Activated B cell treated with CpG ODN at 0.5 μM for 24 hours (primary cell): ENCODE measurements at regions not wholly inside any gene's neighbourhood (a gene's known extent, or its start where the extent isn't known, plus 50 kb on each side); places are given as distances from the start of the nearest gene placed in this dataset.

Experiments used
- ATAC-seq: fragments of 200-7000 bp; cut with Tn5 transposase; one replicate; pipeline ENCODE4 v1.10.0; 2021; ENCODE audit warnings: low read depth, mild to moderate bottlenecking, moderate library complexity
- CTCF ChIA-PET: fragments of 350-600 bp; sonication (Branson Sonifier 250); formaldehyde crosslinking; loops from one replicate; lab custom pipeline; 2021; ENCODE audit warnings: antibody characterized with exemption; lab: Charles Lee
- POLR2A ChIA-PET: fragments of 350-600 bp; sonication (Branson Sonifier 250); formaldehyde crosslinking; loops from one replicate; lab custom pipeline; 2021; ENCODE audit warnings: antibody characterized with exemption; lab: Charles Lee
- DNase-seq: peaks from one replicate; pipeline ENCODE4 v3.0.0; 2022
- H3K27ac Mint-ChIP-seq: one replicate; pipeline ENCODE4 v1.8.0; 2020; ENCODE audit warnings: mixed read lengths
- H3K27me3 Mint-ChIP-seq: one replicate; pipeline ENCODE4 v1.8.0; 2021; ENCODE audit warnings: mixed read lengths
- H3K36me3 Mint-ChIP-seq: one replicate; pipeline ENCODE4 v1.8.0; 2021; ENCODE audit warnings: low read depth, mixed read lengths
- H3K4me1 Mint-ChIP-seq: one replicate; pipeline ENCODE4 v1.8.0; 2021; ENCODE audit warnings: mixed read lengths
- H3K4me3 Mint-ChIP-seq: one replicate; pipeline ENCODE4 v1.8.0; 2020; ENCODE audit warnings: mild to moderate bottlenecking, mixed read lengths
- H3K9me3 Mint-ChIP-seq: one replicate; pipeline ENCODE4 v1.8.0; 2020; ENCODE audit warnings: mixed read lengths
- CTCF ChIP-seq: fragments of 200-600 bp; IDR thresholded peaks from one replicate; pipeline ENCODE4 v1.8.0; 2022; ENCODE audit warnings: antibody characterized with exemption, mild to moderate bottlenecking
- intact Hi-C: fragments of 100-400 bp; cut with micrococcal nuclease; formaldehyde crosslinking; loops from one replicate; pipeline ENCODE4 v1.15.1; 2024

- H3K36me3 Mint-ChIP-seq: no peaks in the 10 kb centered on the region
- H3K27ac Mint-ChIP-seq: no peak overlapping the region
- no peaks in the 10 kb centered on the region for H3K4me1 Mint-ChIP-seq
- intact Hi-C loops: no loop called here
- no peak overlapping the region for H3K4me3 Mint-ChIP-seq
- H3K27me3 Mint-ChIP-seq: no peaks in the 10 kb centered on the region
- TF ChIP-seq CTCF: no peak
- peaks cover 25% of the 10 kb centered on the region for H3K9me3 Mint-ChIP-seq
- ChIA-PET POLR2A (no interaction called here), CTCF (no interaction called here)
- ATAC-seq: no peak
- DNase-seq: no peak
These were observed 382.7 kb upstream of the CDH10 start for GRCh38 chr5:25027526-25027925.

DNA sequence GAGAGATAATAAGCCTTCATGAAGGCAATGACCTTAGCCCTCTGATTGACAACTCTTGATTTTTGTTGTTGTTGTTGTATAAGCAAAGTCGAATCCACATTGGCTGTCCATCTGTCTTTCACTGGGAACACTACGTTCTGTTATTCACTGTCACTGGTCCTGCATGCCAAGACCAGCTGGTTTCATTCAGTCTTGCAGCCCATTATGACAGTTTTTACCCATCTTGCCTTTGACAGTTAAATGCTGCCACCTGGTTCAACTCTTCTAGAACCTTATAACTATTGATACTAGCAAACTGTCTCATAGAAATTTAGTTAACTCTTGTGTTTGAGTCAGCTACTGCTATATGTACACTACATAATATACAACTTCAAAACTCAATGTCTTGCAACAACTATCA is 382.3 kb upstream of the CDH10 start:
- Mint-ChIP-seq H3K36me3 (no peaks in the 10 kb centered on the region), H3K9me3 (peaks cover 24% of the 10 kb centered on the region), H3K4me3 (no peak overlapping the region), H3K4me1 (no peaks in the 10 kb centered on the region), H3K27ac (no peak overlapping the region), H3K27me3 (no peaks in the 10 kb centered on the region)
- intact Hi-C loops: no loop called here
- DNase-seq (no peak), ATAC-seq (no peak)
- ChIA-PET CTCF (no interaction called here), POLR2A (no interaction called here)
- TF ChIP-seq CTCF: no peak

DNA sequence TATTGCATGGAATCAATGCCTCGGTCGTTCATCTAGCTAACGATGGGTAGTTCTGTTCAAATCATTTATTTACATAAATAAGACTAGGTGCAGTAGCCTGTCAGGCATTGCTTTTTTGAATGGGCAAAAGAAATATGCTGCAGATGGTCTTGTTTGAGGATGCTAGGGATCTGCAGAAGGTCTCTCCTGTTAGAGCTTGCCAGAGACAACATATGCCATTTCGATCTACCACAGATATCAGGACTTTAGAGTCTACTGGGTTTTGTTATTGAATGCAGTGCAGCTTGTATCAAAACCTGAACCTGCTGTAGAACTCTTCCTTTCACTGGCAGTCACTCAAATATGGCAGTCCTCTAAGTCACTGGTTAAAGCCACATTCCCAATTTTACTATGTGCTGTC is 381.1 kb upstream of the CDH10 start:
- TF ChIP-seq CTCF: no peak
- ChIA-PET POLR2A (no interaction called here), CTCF (no interaction called here)
- peaks cover 22% of the 10 kb centered on the region for H3K9me3 Mint-ChIP-seq
- H3K4me3 Mint-ChIP-seq: no peak overlapping the region
- H3K4me1 Mint-ChIP-seq: no peaks in the 10 kb centered on the region
- DNase-seq (no peak), ATAC-seq (no peak)
- no peak overlapping the region for H3K27ac Mint-ChIP-seq
- intact Hi-C loops: no loop called here
- H3K27me3 Mint-ChIP-seq: no peaks in the 10 kb centered on the region
- H3K36me3 Mint-ChIP-seq: no peaks in the 10 kb centered on the region

DNA sequence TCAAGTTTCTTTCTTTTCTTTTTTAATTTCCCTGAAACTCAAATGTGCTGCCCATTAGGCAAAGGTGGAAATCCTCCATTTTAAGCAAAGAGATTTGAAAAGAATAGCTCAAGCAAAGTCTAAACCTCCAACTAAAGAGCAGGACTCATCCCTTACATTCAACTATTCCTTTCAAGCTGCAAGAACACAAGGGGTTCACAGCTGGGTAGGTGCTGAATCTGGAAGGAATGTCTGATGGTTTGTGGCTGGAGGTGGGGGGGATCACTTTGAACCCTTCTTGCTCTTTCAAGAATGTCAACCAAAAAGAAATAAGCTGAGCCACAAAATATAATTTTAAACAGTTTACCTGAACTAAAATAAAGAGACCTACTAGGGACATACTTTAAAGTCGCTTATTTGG is 375.7 kb upstream of the CDH10 start:
- Mint-ChIP-seq H3K9me3 (peaks cover 13% of the 10 kb centered on the region), H3K4me3 (no peak overlapping the region), H3K36me3 (no peaks in the 10 kb centered on the region), H3K27ac (no peak overlapping the region), H3K27me3 (no peaks in the 10 kb centered on the region), H3K4me1 (no peaks in the 10 kb centered on the region)
- no peak for DNase-seq
- CTCF ChIA-PET: no interaction called here
- no peak for ATAC-seq
- intact Hi-C loops: no loop called here
- POLR2A ChIA-PET: no interaction called here
- TF ChIP-seq CTCF: no peak

- no peak overlapping the region for H3K27ac Mint-ChIP-seq
- H3K27me3 Mint-ChIP-seq: no peaks in the 10 kb centered on the region
- H3K36me3 Mint-ChIP-seq: no peaks in the 10 kb centered on the region
- POLR2A ChIA-PET: no interaction called here
- no peak for TF ChIP-seq CTCF
- H3K4me3 Mint-ChIP-seq: no peak overlapping the region
- ATAC-seq (no peak), DNase-seq (no peak)
- H3K4me1 Mint-ChIP-seq: no peaks in the 10 kb centered on the region
- intact Hi-C loops: no loop called here
- H3K9me3 Mint-ChIP-seq: peaks cover 4% of the 10 kb centered on the region
- CTCF ChIA-PET: no interaction called here
These were observed 364.3 kb upstream of the CDH10 start for GRCh38 chr5:25009063-25009462.
